GM23338 (cell line): ENCODE measurements at regions not wholly inside any gene's neighbourhood (a gene's known extent, or its start where the extent isn't known, plus 50 kb on each side); places are given as distances from the start of the nearest gene placed in this dataset.
A peak's percentile ranks its signal among the peaks of the same experiment; 100 is the strongest.

Source experiments
- ATAC-seq: fragments of 200-7000 bp; cut with Tn5 transposase; 3 replicates; pipeline ENCODE4 v1.9.1; 2020
- DNase-seq: peaks from one replicate; pipeline ENCODE4 v3.0.0-alpha.2; 2015; ENCODE audit warnings: low spot score
- H2AFZ ChIP-seq: fragments of 200-600 bp; sonication (generic); 2 replicates; pipeline ENCODE4 v1.8.0; 2016; ENCODE audit warnings: antibody characterized with exemption, mild to moderate bottlenecking, moderate library complexity
- H3F3A ChIP-seq: fragments of 200-600 bp; sonication (generic); replicated peaks from 2 replicates; pipeline ENCODE4 v1.8.0; 2017; ENCODE audit warnings: antibody characterized with exemption, mixed run types, low read depth
- H3K27ac ChIP-seq: fragments of 200-600 bp; sonication (generic); 2 replicates; pipeline ENCODE4 v1.6.1; 2016; ENCODE audit warnings: low read depth
- H3K27me3 ChIP-seq: fragments of 200-600 bp; sonication (generic); 2 replicates; pipeline ENCODE4 v1.8.0; 2016; ENCODE audit warnings: mild to moderate bottlenecking, mixed run types, moderate library complexity; ENCODE audit not compliant: insufficient read depth
- H3K36me3 ChIP-seq: fragments of 200-600 bp; sonication (generic); 2 replicates; pipeline ENCODE4 v1.8.0; 2016; ENCODE audit warnings: mild to moderate bottlenecking; ENCODE audit not compliant: insufficient read depth
- H3K4me1 ChIP-seq: fragments of 200-600 bp; sonication (generic); 2 replicates; pipeline ENCODE4 v1.8.0; 2016; ENCODE audit warnings: mild to moderate bottlenecking, moderate library complexity; ENCODE audit not compliant: insufficient read depth
- H3K4me2 ChIP-seq: fragments of 200-600 bp; sonication (generic); 2 replicates; pipeline ENCODE4 v1.7.1; 2017; ENCODE audit warnings: mixed run types
- H3K4me3 ChIP-seq: fragments of 200-600 bp; sonication (generic); 2 replicates; pipeline ENCODE4 v1.6.1; 2016; ENCODE audit warnings: mixed run types
- H3K79me2 ChIP-seq: fragments of 200-600 bp; sonication (generic); replicated peaks from 2 replicates; pipeline ENCODE4 v1.8.0; 2017; ENCODE audit warnings: mild to moderate bottlenecking; ENCODE audit not compliant: insufficient read depth
- H3K9me2 ChIP-seq: fragments of 200-600 bp; sonication (generic); 2 replicates; pipeline ENCODE4 v1.8.0; 2017; ENCODE audit not compliant: insufficient read depth
- H4K20me1 ChIP-seq: fragments of 200-600 bp; sonication (generic); replicated peaks from 2 replicates; pipeline ENCODE4 v1.8.0; 2017; ENCODE audit warnings: mild to moderate bottlenecking; ENCODE audit not compliant: insufficient read depth
- H3K27ac Mint-ChIP-seq: 2 replicates; pipeline ENCODE4 v1.8.0; 2020; ENCODE audit warnings: inconsistent platforms, mild to moderate bottlenecking, moderate library complexity, mixed read lengths
- H3K27me3 Mint-ChIP-seq: 3 replicates; pipeline ENCODE4 v1.8.0; 2022; ENCODE audit warnings: low read depth, mild to moderate bottlenecking, moderate library complexity, mixed read lengths, inconsistent platforms; ENCODE audit not compliant: insufficient read depth, poor library complexity
- H3K36me3 Mint-ChIP-seq: 3 replicates; pipeline ENCODE4 v1.8.0; 2021; ENCODE audit warnings: low read depth, mild to moderate bottlenecking, inconsistent platforms, moderate library complexity, mixed read lengths
- H3K4me1 Mint-ChIP-seq: 3 replicates; pipeline ENCODE4 v1.8.0; 2020; ENCODE audit warnings: mild to moderate bottlenecking, inconsistent platforms, mixed read lengths
- H3K4me3 Mint-ChIP-seq: 3 replicates; pipeline ENCODE4 v1.8.0; 2021; ENCODE audit warnings: moderate library complexity, mild to moderate bottlenecking, inconsistent platforms, mixed read lengths
- H3K9me3 Mint-ChIP-seq: 3 replicates; pipeline ENCODE4 v1.8.0; 2020; ENCODE audit warnings: moderate library complexity, mild to moderate bottlenecking, inconsistent platforms, mixed read lengths
- EZH2 ChIP-seq: fragments of 200-600 bp; sonication (generic); IDR thresholded peaks from one replicate; pipeline ENCODE4 v1.8.0; 2017; ENCODE audit warnings: antibody characterized with exemption, mild to moderate bottlenecking, low read depth; ENCODE audit not compliant: unreplicated experiment
- JUNB ChIP-seq: IDR thresholded peaks from one replicate; pipeline ENCODE4 v1.6.1; 2016; ENCODE audit warnings: antibody characterized with exemption; ENCODE audit not compliant: unreplicated experiment
- NANOG ChIP-seq: IDR thresholded peaks from 2 replicates; pipeline ENCODE4 v1.6.1; 2016; ENCODE audit warnings: antibody characterized with exemption, borderline replicate concordance
- ZNF114 ChIP-seq: fragments of 250-450 bp; sonication (Bioruptor Pico); IDR thresholded peaks from 2 replicates; pipeline ENCODE4 v1.5.0; 2020; ENCODE audit warnings: mild to moderate bottlenecking, moderate library complexity
- ZNF462 ChIP-seq: fragments of 250-450 bp; sonication (Bioruptor Pico); IDR thresholded peaks from 2 replicates; pipeline ENCODE4 v1.5.0; 2020; ENCODE audit warnings: mild to moderate bottlenecking, moderate library complexity

GRCh38 chr4:189176002-189176401 lies 764.7 kb upstream of the FRG1 start (continued):
- no peak for TF ChIP-seq ZNF462 (CRISPR knock-in tag)
- no peak for TF ChIP-seq ZNF114 (CRISPR knock-in tag)
- TF ChIP-seq JUNB: no peak
- no peak for TF ChIP-seq NANOG

GRCh38 chr4:189177130-189177529 lies 763.5 kb upstream of the FRG1 start:
- TF ChIP-seq EZH2 (no peak), ZNF114 (CRISPR knock-in tag) (no peak), NANOG (no peak)
- Histone ChIP-seq H3K27ac (peak overlapping the region; percentile 90), H3K4me3 (no peak overlapping the region), H2AFZ (peak overlapping the region; percentile 24; the same call in 1 of the 2 replicates), H3K36me3 (no peaks in the 10 kb centered on the region), H3K27me3 (no peaks in the 10 kb centered on the region), H3K4me1 (peaks cover 9% of the 10 kb centered on the region), H3F3A (0 out of 2 replicates have a peak, but pooled peaks cover 4% of the 10 kb centered on the region), H3K9me2 (no peaks in the 10 kb centered on the region), H3K79me2 (no peaks in the 10 kb centered on the region), H4K20me1 (no peaks in the 10 kb centered on the region), H3K4me2 (no peak overlapping the region)
- Mint-ChIP-seq H3K27me3 (peaks cover 4% of the 10 kb centered on the region), H3K27ac (peak overlapping the region; percentile 28; the same call in 1 of the 2 replicates), H3K4me1 (peaks cover 44% of the 10 kb centered on the region), H3K9me3 (peaks cover 2% of the 10 kb centered on the region; the same call in 2 of the 3 replicates), H3K36me3 (peaks cover 12% of the 10 kb centered on the region), H3K4me3 (no peak overlapping the region)
- DNase-seq (no peak), ATAC-seq (no peak; the same call in 2 of the 3 replicates)
